Transverse colon (tissue), 4 donors: ENCODE measurements at regions not wholly inside any gene's neighbourhood (a gene's known extent, or its start where the extent isn't known, plus 50 kb on each side); places are given as distances from the start of the nearest gene placed in this dataset.

Experiments used
- CTCF ChIP-seq, 5 experiments: fragments of 200-600 bp in 3 of 5; fragments of 450-650 bp in 2 of 5; sonication (generic) in 3 of 5; IDR thresholded peaks; 1 replicate in 2 of 5; 2 replicates in 3 of 5; pipeline ENCODE4 v1.5.1; 2016 to 2017; ENCODE audit warnings: antibody characterized with exemption in 5 of 5, inconsistent platforms in 3 of 5, mild to moderate bottlenecking in 2 of 5, moderate library complexity in 1 of 5
- EP300 ChIP-seq: sonication (generic); formaldehyde crosslinking; IDR thresholded peaks from one replicate; pipeline ENCODE4 v1.6.1; 2017; ENCODE audit warnings: antibody characterized with exemption, low read depth
- POLR2A ChIP-seq: fragments of 450-650 bp; IDR thresholded peaks from one replicate; pipeline ENCODE4 v1.6.1; 2016; ENCODE audit warnings: antibody characterized with exemption, mild to moderate bottlenecking, moderate library complexity
- POLR2AphosphoS5 ChIP-seq, 3 donors: sonication (generic); formaldehyde crosslinking; IDR thresholded peaks; one replicate each; pipeline ENCODE4 v1.6.1; 2016; ENCODE audit warnings: antibody characterized with exemption in 3 of 3

DNA sequence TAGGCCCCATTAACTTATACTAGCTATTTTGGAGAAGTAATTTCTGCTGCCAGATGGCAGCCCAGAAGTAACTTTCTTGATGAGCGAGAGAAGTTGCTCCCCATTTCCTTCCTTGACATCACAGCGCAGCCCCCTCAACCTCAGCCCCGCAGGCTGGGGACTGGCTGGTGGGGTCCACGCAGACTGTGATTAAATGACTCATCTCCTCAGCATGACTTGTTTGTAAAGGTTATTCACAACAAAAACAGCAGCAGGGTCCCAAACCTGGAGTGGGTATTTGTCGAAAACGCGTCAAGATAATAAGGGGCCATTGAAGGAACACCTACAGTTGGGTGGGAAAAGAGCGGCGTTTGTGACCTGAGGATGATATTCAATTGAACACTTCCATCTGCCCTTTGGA is 120.6 kb downstream of the TXNL1 start:
- TF ChIP-seq CTCF (IDR thresholded peaks at IDR 0.05), result no peak
- TF ChIP-seq POLR2A, result no peak
- no peak for TF ChIP-seq POLR2AphosphoS5 (IDR thresholded peaks at IDR 0.05)
- TF ChIP-seq EP300, result no peak
